ENCODE measurements at regions not wholly inside any gene's neighbourhood (a gene's known extent, or its start where the extent isn't known, plus 50 kb on each side); places are given as distances from the start of the nearest gene placed in this dataset.

DNA sequence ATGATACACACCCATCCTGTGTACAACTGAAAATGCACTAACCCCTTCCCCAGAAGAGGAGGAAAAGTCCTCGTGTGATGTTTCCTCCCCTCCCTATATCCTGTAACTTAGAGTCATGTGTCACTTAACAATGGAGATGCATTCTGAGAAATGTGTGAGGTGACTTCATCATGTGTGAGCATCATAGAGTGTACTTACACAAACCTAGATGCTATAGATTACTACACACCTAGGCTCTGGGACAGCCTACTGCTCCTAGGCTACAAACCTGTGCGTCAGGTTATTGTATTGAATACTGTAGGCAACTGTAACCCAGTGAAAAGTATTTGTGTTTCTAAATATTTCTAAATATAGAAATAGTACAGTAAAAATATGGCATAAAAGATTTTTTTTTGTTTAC is 98.6 kb upstream of the FAM180A start:
- ChIA-PET POLR2A (no interaction called here), CTCF (no interaction called here)
- FAIRE-seq: no peak
- Histone ChIP-seq H3K36me3 (ENCODE audit: control insufficient read depth in 2 of 2, extremely low read depth in 1 of 2, insufficient read depth in 2 of 2, low read length in 2 of 2) (no peaks in the 10 kb centered on the region), H3K4me3 (replicated peaks in 1 of 3; ENCODE audit: insufficient read depth in 1 of 3, low read depth in 1 of 3, low read length in 3 of 3) (no peak overlapping the region), H2AFZ (ENCODE audit: low read depth, low read length) (no peak overlapping the region), H4K20me1 (replicated peaks; ENCODE audit: control insufficient read depth, extremely low read depth, insufficient read depth, low read length) (no peaks in the 10 kb centered on the region), H3K9me1 (replicated peaks; ENCODE audit: control insufficient read depth, extremely low read depth, insufficient read depth, low read length) (no peaks in the 10 kb centered on the region), H3K27me3 (ENCODE audit: control insufficient read depth in 2 of 2, insufficient read depth in 2 of 2, low read length in 2 of 2) (no peaks in the 10 kb centered on the region), H3K4me1 (ENCODE audit: control insufficient read depth, extremely low read depth, insufficient read depth, low read length) (no peaks in the 10 kb centered on the region), H3K79me2 (ENCODE audit: control insufficient read depth, insufficient read depth, low read length) (no peaks in the 10 kb centered on the region), H3K9ac (replicated peaks; ENCODE audit: extremely low read depth, insufficient read depth, low read length) (no peak overlapping the region), H3K4me2 (ENCODE audit: insufficient read depth, low read length) (no peak overlapping the region), H3K9me3 (replicated peaks; ENCODE audit: control insufficient read depth, insufficient read depth, low read length) (no peaks in the 10 kb centered on the region), H3K27ac (ENCODE audit: insufficient read depth, low read depth, low read length) (no peak overlapping the region)
- no TSS peak for BruUV-seq (replicated peaks)
- TF ChIP-seq POLR2AphosphoS5 (IDR thresholded peaks at IDR 0.05; ENCODE audit: insufficient read depth, low read depth, low read length) (no peak), EZH2 (IDR thresholded peaks at IDR 0.05; ENCODE audit: borderline replicate concordance, low read depth, low read length, severe bottlenecking) (no peak), CTCF (IDR thresholded peaks at IDR 0.05; ENCODE audit: extremely low read depth in 1 of 2, insufficient read depth in 1 of 2, low read depth in 1 of 2, low read length in 2 of 2) (no peak), MYC (IDR thresholded peaks at IDR 0.05; ENCODE audit: low read depth, low read length) (no peak), POLR2A (IDR thresholded peaks at IDR 0.05; ENCODE audit: low read depth, low read length) (no peak), JUN (IDR thresholded peaks at IDR 0.05; ENCODE audit: borderline replicate concordance, insufficient read depth, insufficient read length, low read depth) (no peak), FOS (IDR thresholded peaks at IDR 0.05; ENCODE audit: borderline replicate concordance, insufficient read depth, low read length) (no peak), GATA2 (IDR thresholded peaks at IDR 0.05; ENCODE audit: insufficient read depth, insufficient read length, low read depth, low read length) (no peak), MAX (IDR thresholded peaks at IDR 0.05; ENCODE audit: insufficient read depth, insufficient read length) (no peak)
- dilution Hi-C loops (cut with MboI; ENCODE audit: extremely low pct_ligation_motif_present, low sequenced_read_pairs) (no loop called here), intact Hi-C loops (cut with micrococcal nuclease) (no loop called here)
- DNase-seq (ENCODE audit: low read depth, low spot score): no peak
